NCI-H69 (cell line): ENCODE measurements at regions not wholly inside any gene's neighbourhood (a gene's known extent, or its start where the extent isn't known, plus 50 kb on each side); places are given as distances from the start of the nearest gene placed in this dataset.
A peak's percentile ranks its signal among the peaks of the same experiment; 100 is the strongest.

Source experiments
- DNase-seq: peaks from one replicate; lab custom pipeline; 2025; lab: John Stamatoyannopoulos, UW

- no peak for DNase-seq
These were observed 207.3 kb upstream of the HS3ST1 start for GRCh38 chr4:11636031-11636430.

- DNase-seq: peak; percentile 10
These were observed 206.6 kb upstream of the HS3ST1 start for GRCh38 chr4:11635342-11635741.

- DNase-seq: peak; percentile 2
These were observed 205.6 kb upstream of the HS3ST1 start for GRCh38 chr4:11634283-11634682.

- DNase-seq: no peak
These were observed 204.7 kb upstream of the HS3ST1 start for GRCh38 chr4:11633430-11633829.

GRCh38 chr4:11632483-11632882, 203.8 kb upstream of the HS3ST1 start:
- DNase-seq: no peak

GRCh38 chr4:11632025-11632424, 203.3 kb upstream of the HS3ST1 start:
- DNase-seq: peak; percentile 28

GRCh38 chr4:11631416-11631815, 202.7 kb upstream of the HS3ST1 start:
- DNase-seq: no peak

- no peak for DNase-seq
These were observed 199.5 kb upstream of the HS3ST1 start for GRCh38 chr4:11628093-11628725.

- DNase-seq: no peak
These were observed 197.4 kb upstream of the HS3ST1 start for GRCh38 chr4:11626066-11626465.

- DNase-seq: no peak
These were observed 196.5 kb upstream of the HS3ST1 start for GRCh38 chr4:11625211-11625610.

- no peak for DNase-seq
These were observed 195.7 kb upstream of the HS3ST1 start for GRCh38 chr4:11624370-11624769.

GRCh38 chr4:11623726-11624037, 195.0 kb upstream of the HS3ST1 start:
- peak; percentile 53 for DNase-seq

- no peak for DNase-seq
These were observed 194.4 kb upstream of the HS3ST1 start for GRCh38 chr4:11622961-11623725.

- DNase-seq: no peak
These were observed 192.2 kb upstream of the HS3ST1 start for GRCh38 chr4:11620861-11621260.

GRCh38 chr4:11618666-11619282, 190.1 kb upstream of the HS3ST1 start:
- no peak for DNase-seq

- DNase-seq: no peak
These were observed 188.2 kb upstream of the HS3ST1 start for GRCh38 chr4:11616856-11617255.

GRCh38 chr4:11615601-11616000, 186.9 kb upstream of the HS3ST1 start:
- peak; percentile 3 for DNase-seq

GRCh38 chr4:11614426-11614825, 185.7 kb upstream of the HS3ST1 start:
- DNase-seq: no peak

- DNase-seq: peak; percentile 5
These were observed 183.2 kb upstream of the HS3ST1 start for GRCh38 chr4:11611868-11612267.

GRCh38 chr4:11609751-11610150, 181.1 kb upstream of the HS3ST1 start:
- no peak for DNase-seq

- DNase-seq: no peak
These were observed 180.3 kb upstream of the HS3ST1 start for GRCh38 chr4:11608992-11609391.

GRCh38 chr4:11606078-11606477, 177.4 kb upstream of the HS3ST1 start:
- no peak for DNase-seq

GRCh38 chr4:11605597-11605996, 176.9 kb upstream of the HS3ST1 start:
- DNase-seq: peak; percentile 11
